Kidney (tissue), 13 donors: ENCODE measurements at regions not wholly inside any gene's neighbourhood (a gene's known extent, or its start where the extent isn't known, plus 50 kb on each side); places are given as distances from the start of the nearest gene placed in this dataset.

ENCODE experiments used
- DNase-seq, 5 donors: peaks; one replicate each; pipeline ENCODE4 v3.0.0-alpha.2; 2013 to 2020
- FAIRE-seq: peaks from 2 replicates; lab custom pipeline; 2012; peaks lifted over from hg19 to GRCh38; lab: Jason Lieb, UNC
- H3K27ac ChIP-seq, 2 donors: one replicate each; pipeline ENCODE4 v1.7.0; 2013; ENCODE audit warnings: low read depth in 2 of 2, low read length in 2 of 2, inconsistent platforms in 1 of 2
- H3K27me3 ChIP-seq: one replicate; pipeline ENCODE4 v1.7.1; 2013; ENCODE audit warnings: low read length, inconsistent platforms; ENCODE audit not compliant: control insufficient read depth, insufficient read depth
- H3K36me3 ChIP-seq, 3 donors: one replicate each; pipeline versions ENCODE4 v1.7.0 to v1.7.1; 2013; ENCODE audit warnings: low read length in 3 of 3, control low read depth in 1 of 3, inconsistent platforms in 1 of 3; ENCODE audit not compliant: insufficient read depth in 3 of 3, control insufficient read depth in 2 of 3
- H3K4me1 ChIP-seq, 3 donors: one replicate each; pipeline versions ENCODE4 v1.7.0 to v1.7.1; 2013; ENCODE audit warnings: low read length in 3 of 3, inconsistent platforms in 1 of 3, low read depth in 1 of 3; ENCODE audit not compliant: control insufficient read depth in 2 of 3, insufficient read depth in 2 of 3
- H3K4me3 ChIP-seq, 3 donors: one replicate each; pipeline versions ENCODE4 v1.7.0 to v1.8.1; 2013; ENCODE audit warnings: low read length in 3 of 3, control low read depth in 1 of 3, inconsistent platforms in 1 of 3
- H3K9ac ChIP-seq, 3 donors: one replicate each; pipeline versions ENCODE4 v1.7.0 to v1.7.1; 2013; ENCODE audit warnings: low read length in 3 of 3, control low read depth in 1 of 3, inconsistent platforms in 1 of 3
- H3K9me3 ChIP-seq, 3 donors: one replicate each; pipeline versions ENCODE4 v1.7.0 to v1.7.1; 2013; ENCODE audit warnings: low read length in 3 of 3, control low read depth in 1 of 3, inconsistent platforms in 1 of 3; ENCODE audit not compliant: control insufficient read depth in 2 of 3, insufficient read depth in 1 of 3
- CTCF ChIP-seq: IDR thresholded peaks from 3 replicates; pipeline ENCODE4 v1.5.1; 2012; ENCODE audit warnings: mild to moderate bottlenecking, moderate library complexity, borderline replicate concordance; ENCODE audit not compliant: insufficient read depth; ENCODE audit errors: extremely low read depth
- intact Hi-C: fragments of 100-400 bp; cut with DNase I; formaldehyde crosslinking; loops from one replicate; pipeline ENCODE4 v1.11.1; 2022
- donor health status: control.
- donor health status: control.
- donor health status: control.
- donor health status: control.
- donor health status: control.
- donor health status: DM: yes; HTN: yes; CAD: no.
- donor health status: Normal renal cell carcinoma (clear cell type).

DNA sequence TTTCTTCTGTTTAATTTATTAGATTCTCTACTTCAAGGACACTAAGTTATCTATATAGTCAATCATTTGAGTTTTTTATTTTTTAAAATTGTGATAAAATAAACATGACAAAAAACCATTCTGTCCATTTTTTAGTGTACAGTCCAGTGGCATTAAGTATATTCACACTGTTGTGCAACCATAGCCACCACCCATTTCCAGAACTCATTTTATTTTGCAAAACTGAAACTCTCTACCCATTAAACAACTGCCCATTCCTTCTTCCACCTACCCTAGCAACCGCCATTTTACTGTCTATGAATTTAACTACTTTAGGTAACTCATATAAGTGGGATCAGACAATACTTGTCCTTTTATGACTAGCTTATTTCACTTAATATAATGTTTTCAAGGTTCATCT lies 275.6 kb downstream of the SH3GL2 start:
- TF ChIP-seq CTCF: no peak
- intact Hi-C loops: no loop called here
- no peaks in the 10 kb centered on the region for H3K27me3 ChIP-seq
- H3K36me3 ChIP-seq: no peaks in the 10 kb centered on the region
- H3K4me1 ChIP-seq: no peaks in the 10 kb centered on the region
- DNase-seq (no peak), FAIRE-seq (no peak)
- H3K9ac ChIP-seq: no peak overlapping the region
- H3K27ac ChIP-seq: no peak overlapping the region
- H3K9me3 ChIP-seq: no peaks in the 10 kb centered on the region
- H3K4me3 ChIP-seq: no peak overlapping the region

DNA sequence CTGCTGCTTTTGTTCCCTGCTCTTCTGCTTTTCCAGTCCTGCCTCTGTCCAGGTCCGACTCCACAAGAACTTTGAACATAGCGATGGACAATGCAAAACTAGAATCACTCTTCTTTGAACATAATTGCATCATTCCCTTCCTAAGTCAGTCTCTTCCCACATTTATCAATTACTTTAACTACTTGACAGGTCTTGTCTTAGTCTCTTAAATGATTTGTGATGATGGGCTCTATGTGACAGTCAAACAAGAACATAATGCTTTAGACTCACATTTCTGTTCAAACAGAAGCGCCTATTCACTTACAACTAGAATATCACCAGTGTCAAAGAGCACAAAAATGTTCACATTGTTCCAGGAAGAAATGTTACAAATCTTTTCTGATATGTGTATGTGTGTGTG lies 278.1 kb downstream of the SH3GL2 start:
- intact Hi-C loops: no loop called here

GRCh38 chr9:17859228-17859627 lies 280.4 kb downstream of the SH3GL2 start:
- no peak for FAIRE-seq

More for the DNA sequence above, 278.1 kb downstream of the SH3GL2 start:
- Histone ChIP-seq H3K36me3 (no peaks in the 10 kb centered on the region), H3K9ac (no peak overlapping the region), H3K9me3 (no peaks in the 10 kb centered on the region), H3K4me1 (no peaks in the 10 kb centered on the region), H3K27me3 (no peaks in the 10 kb centered on the region), H3K4me3 (no peak overlapping the region), H3K27ac (no peak overlapping the region)
- no peak for DNase-seq
- no peak for FAIRE-seq
- TF ChIP-seq CTCF: no peak

More at GRCh38 chr9:17859228-17859627, 280.4 kb downstream of the SH3GL2 start:
- H3K4me3 ChIP-seq: no peak overlapping the region
- TF ChIP-seq CTCF: no peak
- no peak overlapping the region for H3K9ac ChIP-seq
- no peaks in the 10 kb centered on the region for H3K27me3 ChIP-seq
- no peaks in the 10 kb centered on the region for H3K36me3 ChIP-seq
- intact Hi-C loops: no loop called here
- no peak overlapping the region for H3K27ac ChIP-seq
- H3K4me1 ChIP-seq: no peaks in the 10 kb centered on the region
- DNase-seq: no peak
- no peaks in the 10 kb centered on the region for H3K9me3 ChIP-seq
